Progenitor cell of endocrine pancreas (in vitro differentiated cells): ENCODE measurements at regions not wholly inside any gene's neighbourhood (a gene's known extent, or its start where the extent isn't known, plus 50 kb on each side); places are given as distances from the start of the nearest gene placed in this dataset.

ENCODE experiments used
- DNase-seq: peaks from one replicate; pipeline ENCODE4 v3.0.0; 2021; ENCODE audit warnings: low spot score; ENCODE audit not compliant: unreplicated experiment
- H3K27ac Mint-ChIP-seq: 2 replicates; pipeline ENCODE4 v1.8.0; 2021; ENCODE audit warnings: mild to moderate bottlenecking, moderate library complexity, mixed read lengths
- H3K27me3 Mint-ChIP-seq: 2 replicates; pipeline ENCODE4 v1.8.0; 2021; ENCODE audit warnings: mixed read lengths
- H3K36me3 Mint-ChIP-seq: 2 replicates; pipeline ENCODE4 v1.8.0; 2022; ENCODE audit warnings: mixed read lengths; ENCODE audit not compliant: insufficient read depth
- H3K4me1 Mint-ChIP-seq: 2 replicates; pipeline ENCODE4 v1.8.0; 2021; ENCODE audit warnings: low read depth, mixed read lengths
- H3K4me3 Mint-ChIP-seq: 2 replicates; pipeline ENCODE4 v1.8.0; 2021; ENCODE audit warnings: low read depth, mild to moderate bottlenecking, moderate library complexity, mixed read lengths
- H3K9me3 Mint-ChIP-seq: 2 replicates; pipeline ENCODE4 v1.8.0; 2021; ENCODE audit warnings: low read depth, mixed read lengths
- CTCF ChIP-seq: fragments of 200-600 bp; sonication (generic); IDR thresholded peaks from one replicate; pipeline ENCODE4 v1.5.0; 2021; ENCODE audit warnings: antibody characterized with exemption, mild to moderate bottlenecking; ENCODE audit not compliant: unreplicated experiment

DNA sequence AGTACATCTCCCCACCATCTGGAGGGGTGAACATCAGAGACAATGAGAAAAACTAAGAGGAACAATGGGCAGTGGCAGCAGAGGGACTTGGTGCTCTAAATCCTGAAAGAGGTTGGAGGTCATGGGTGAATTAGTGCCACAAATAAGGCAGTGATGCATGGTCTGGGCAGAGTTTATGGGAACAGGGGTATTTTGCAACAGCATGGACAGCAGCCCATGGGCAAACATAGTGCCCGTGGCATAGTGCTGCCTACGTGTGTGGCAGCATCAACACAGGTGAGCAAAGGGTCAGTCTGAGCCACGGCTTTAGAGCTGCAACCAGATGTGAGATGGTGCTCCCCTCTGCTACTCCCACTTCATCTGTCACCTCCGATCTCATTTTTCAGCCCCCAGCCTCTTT is 459.1 kb upstream of the CITED2 start:
- Mint-ChIP-seq H3K36me3 (no peaks in the 10 kb centered on the region), H3K4me1 (peaks cover 2% of the 10 kb centered on the region), H3K9me3 (peaks cover 3% of the 10 kb centered on the region), H3K27me3 (no peaks in the 10 kb centered on the region), H3K27ac (no peak overlapping the region), H3K4me3 (no peak overlapping the region)
- no peak for DNase-seq
- TF ChIP-seq CTCF, result no peak

- H3K4me3 Mint-ChIP-seq, result no peak overlapping the region
- H3K9me3 Mint-ChIP-seq, result peaks cover 5% of the 10 kb centered on the region
- H3K27ac Mint-ChIP-seq, result no peak overlapping the region
- H3K27me3 Mint-ChIP-seq, result no peaks in the 10 kb centered on the region
- no peaks in the 10 kb centered on the region for H3K36me3 Mint-ChIP-seq
- no peak for TF ChIP-seq CTCF
- H3K4me1 Mint-ChIP-seq, result peaks cover 2% of the 10 kb centered on the region
- DNase-seq, result no peak
Measured at GRCh38 chr6:139832493-139833305, 458.3 kb upstream of the CITED2 start.

GRCh38 chr6:139829576-139829975 is 455.1 kb upstream of the CITED2 start:
- Mint-ChIP-seq H3K36me3 (no peaks in the 10 kb centered on the region), H3K4me1 (peaks cover 2% of the 10 kb centered on the region), H3K9me3 (peaks cover 3% of the 10 kb centered on the region), H3K27ac (no peak overlapping the region), H3K27me3 (no peaks in the 10 kb centered on the region), H3K4me3 (no peak overlapping the region)
- DNase-seq, result no peak
- no peak for TF ChIP-seq CTCF

DNA sequence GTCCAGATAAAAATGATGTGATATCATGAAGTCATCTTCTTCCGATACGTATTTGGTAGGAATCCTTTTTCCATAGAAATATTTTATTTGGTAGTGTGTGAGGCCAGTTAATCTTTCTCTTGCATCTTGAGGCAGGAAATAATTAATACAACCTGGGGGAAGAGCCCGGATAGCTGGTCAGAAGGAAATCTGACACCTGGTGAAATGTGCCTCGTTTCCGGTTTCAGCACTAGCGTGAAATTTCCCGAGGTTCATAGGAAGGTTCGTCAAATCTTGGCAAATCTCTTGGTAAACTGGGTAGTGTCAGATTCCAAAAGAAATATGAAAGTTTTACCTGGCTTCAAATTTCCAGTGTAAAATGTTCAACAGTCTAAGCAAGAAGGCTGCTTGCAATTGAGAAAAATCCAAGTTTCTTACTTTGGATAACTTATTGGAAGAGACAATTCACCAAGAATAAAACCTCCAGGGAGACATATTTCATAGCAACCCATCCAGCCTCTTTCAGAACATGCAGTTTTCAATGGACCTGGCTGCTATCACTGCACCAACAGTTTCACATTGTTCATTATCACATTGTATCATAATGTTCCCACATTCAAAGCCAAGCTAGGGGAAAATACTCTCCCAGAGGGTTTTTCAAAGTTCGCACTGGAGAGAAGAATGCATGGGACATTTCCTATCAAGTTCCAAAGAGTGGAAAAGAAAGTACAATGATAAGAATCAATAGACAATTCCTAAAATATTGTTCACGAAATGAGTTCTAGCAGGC is 454.5 kb upstream of the CITED2 start:
- DNase-seq, result no peak
- Mint-ChIP-seq H3K27ac (no peak overlapping the region), H3K4me1 (peaks cover 2% of the 10 kb centered on the region), H3K36me3 (no peaks in the 10 kb centered on the region), H3K27me3 (no peaks in the 10 kb centered on the region), H3K9me3 (peaks cover 3% of the 10 kb centered on the region), H3K4me3 (no peak overlapping the region)
- no peak for TF ChIP-seq CTCF

- no peaks in the 10 kb centered on the region for H3K27me3 Mint-ChIP-seq
- DNase-seq, result no peak
- H3K36me3 Mint-ChIP-seq, result no peaks in the 10 kb centered on the region
- H3K4me1 Mint-ChIP-seq, result peaks cover 2% of the 10 kb centered on the region
- TF ChIP-seq CTCF, result no peak
- H3K27ac Mint-ChIP-seq, result no peak overlapping the region
- peaks cover 3% of the 10 kb centered on the region for H3K9me3 Mint-ChIP-seq
- no peak overlapping the region for H3K4me3 Mint-ChIP-seq
Measured at GRCh38 chr6:139825935-139826374, 451.5 kb upstream of the CITED2 start.
